Omental fat pad (tissue), 3 donors: ENCODE measurements at regions not wholly inside any gene's neighbourhood (a gene's known extent, or its start where the extent isn't known, plus 50 kb on each side); places are given as distances from the start of the nearest gene placed in this dataset.

Source experiments
- ATAC-seq: fragments of 150-250 bp; one replicate; pipeline ENCODE4 v1.9.1; 2016; ENCODE audit warnings: mild to moderate bottlenecking, moderate library complexity; ENCODE audit not compliant: low FRiP score
- DNase-seq: peaks from one replicate; pipeline ENCODE4 v3.0.0-alpha.2; 2019; ENCODE audit warnings: low spot score
- CTCF ChIP-seq, 3 donors: fragments of 450-650 bp; IDR thresholded peaks; one replicate each; pipeline ENCODE4 v1.5.1; 2016 to 2017; ENCODE audit warnings: antibody characterized with exemption in 3 of 3, mild to moderate bottlenecking in 3 of 3, moderate library complexity in 2 of 3

GRCh38 chr4:155066871-155067270 lies 141.6 kb upstream of the NPY2R start:
- no peak for ATAC-seq
- no peak for TF ChIP-seq CTCF (IDR thresholded peaks at IDR 0.05)

GRCh38 chr4:155071962-155072361 lies 136.5 kb upstream of the NPY2R start:
- no peak for DNase-seq
- no peak for TF ChIP-seq CTCF (IDR thresholded peaks at IDR 0.05)
- no peak for ATAC-seq

More at GRCh38 chr4:155066871-155067270, 141.6 kb upstream of the NPY2R start:
- no peak for DNase-seq

- no peak for DNase-seq
- no peak for ATAC-seq
- TF ChIP-seq CTCF (IDR thresholded peaks at IDR 0.05) = no peak
These were observed 136.0 kb upstream of the NPY2R start for GRCh38 chr4:155072417-155072816.

- DNase-seq (no peak), ATAC-seq (no peak)
- no peak for TF ChIP-seq CTCF (IDR thresholded peaks at IDR 0.05)
These were observed 134.6 kb upstream of the NPY2R start for GRCh38 chr4:155073852-155074251.

- no peak for ATAC-seq
These were observed 132.1 kb upstream of the NPY2R start for GRCh38 chr4:155076256-155076785.

GRCh38 chr4:155077452-155078229 lies 130.8 kb upstream of the NPY2R start:
- no peak for ATAC-seq
- DNase-seq = no peak
- TF ChIP-seq CTCF (IDR thresholded peaks at IDR 0.05) = no peak

More at GRCh38 chr4:155076256-155076785, 132.1 kb upstream of the NPY2R start:
- no peak for DNase-seq
- TF ChIP-seq CTCF (IDR thresholded peaks at IDR 0.05) = no peak

GRCh38 chr4:155079871-155080270 lies 128.6 kb upstream of the NPY2R start:
- DNase-seq = no peak

More at GRCh38 chr4:155079871-155080270, 128.6 kb upstream of the NPY2R start:
- ATAC-seq = no peak
- no peak for TF ChIP-seq CTCF (IDR thresholded peaks at IDR 0.05)
